T-cell (primary cell): ENCODE measurements at regions not wholly inside any gene's neighbourhood (a gene's known extent, or its start where the extent isn't known, plus 50 kb on each side); places are given as distances from the start of the nearest gene placed in this dataset.

ENCODE experiments used
- ATAC-seq, 4 experiments: fragments of 200-7000 bp in 3 of 4; fragments of 150-1000 bp in 1 of 4; cut with Tn5 transposase; replicated peaks in 1 of 4; 1 replicate in 3 of 4; 2 replicates in 1 of 4; pipeline ENCODE4 v1.10.0; 2021; ENCODE audit warnings: moderate library complexity in 3 of 4, mild to moderate bottlenecking in 2 of 4, moderate number of reproducible peaks in 1 of 4
- CTCF ChIA-PET, 2 donors: fragments of 300-600 bp; sonication (Branson Sonifier 250); formaldehyde crosslinking; loops; one replicate each; lab custom pipeline; 2022; ENCODE audit warnings: antibody characterized with exemption in 2 of 2; lab: Charles Lee
- POLR2A ChIA-PET, 2 donors: fragments of 300-600 bp; sonication (Branson Sonifier 250); formaldehyde crosslinking; loops; one replicate each; lab custom pipeline; 2022; ENCODE audit warnings: antibody characterized with exemption in 2 of 2; lab: Charles Lee
- DNase-seq, 35 experiments: peaks; one replicate each; pipeline versions ENCODE4 v3.0.0 to v3.0.0-alpha.2; 2013 to 2023
- H3K27ac ChIP-seq: one replicate; pipeline ENCODE4 v1.5.1; 2013; ENCODE audit warnings: low read length
- H3K27me3 ChIP-seq, 2 experiments: replicated peaks in 1 of 2; 1 replicate in 1 of 2; 2 replicates in 1 of 2; pipeline versions ENCODE4 v1.6.1 to v1.7.0; 2013; ENCODE audit warnings: low read length in 1 of 2, mixed read lengths in 1 of 2; ENCODE audit not compliant: control insufficient read depth in 2 of 2, insufficient read depth in 2 of 2; ENCODE audit errors: extremely low read depth in 1 of 2
- H3K36me3 ChIP-seq, 2 donors: 1 replicate in 1 of 2; 2 replicates in 1 of 2; pipeline versions ENCODE4 v1.6.1 to v1.7.0; 2013; ENCODE audit warnings: low read length in 1 of 2; ENCODE audit not compliant: control insufficient read depth in 2 of 2, insufficient read depth in 1 of 2; ENCODE audit errors: extremely low read depth in 1 of 2
- H3K4me1 ChIP-seq, 2 experiments: 1 replicate in 1 of 2; 2 replicates in 1 of 2; pipeline versions ENCODE4 v1.6.1 to v1.7.0; 2013; ENCODE audit warnings: low read length in 2 of 2, mixed read lengths in 1 of 2; ENCODE audit not compliant: insufficient read depth in 2 of 2, control insufficient read depth in 1 of 2; ENCODE audit errors: extremely low read depth in 1 of 2
- H3K4me3 ChIP-seq, 2 donors: 1 replicate in 1 of 2; 2 replicates in 1 of 2; pipeline versions ENCODE4 v1.5.1 to v1.7.0; 2013; ENCODE audit warnings: mild to moderate bottlenecking in 2 of 2, low read length in 1 of 2, moderate library complexity in 1 of 2; ENCODE audit not compliant: control insufficient read depth in 1 of 2; ENCODE audit errors: extremely low read depth in 1 of 2
- H3K9me3 ChIP-seq: 2 replicates; pipeline ENCODE4 v1.7.0; 2013
- H3K27ac Mint-ChIP-seq, 2 donors: one replicate each; pipeline ENCODE4 v1.8.0; 2020 to 2021; ENCODE audit warnings: mild to moderate bottlenecking in 2 of 2, mixed read lengths in 2 of 2
- H3K27me3 Mint-ChIP-seq, 2 donors: one replicate each; pipeline ENCODE4 v1.8.0; 2021 to 2022; ENCODE audit warnings: mixed read lengths in 2 of 2
- H3K36me3 Mint-ChIP-seq: one replicate; pipeline ENCODE4 v1.8.0; 2021; ENCODE audit warnings: mixed read lengths
- H3K4me1 Mint-ChIP-seq, 3 donors: one replicate each; pipeline ENCODE4 v1.8.0; 2020 to 2022; ENCODE audit warnings: mixed read lengths in 3 of 3, mild to moderate bottlenecking in 1 of 3
- H3K4me3 Mint-ChIP-seq, 3 donors: one replicate each; pipeline ENCODE4 v1.8.0; 2020 to 2022; ENCODE audit warnings: mild to moderate bottlenecking in 3 of 3, mixed read lengths in 3 of 3, moderate library complexity in 3 of 3
- H3K9me3 Mint-ChIP-seq, 3 donors: one replicate each; pipeline ENCODE4 v1.8.0; 2020 to 2022; ENCODE audit warnings: mixed read lengths in 3 of 3
- WGBS: methylation state at CpG from one replicate; pipeline ENCODE4 v1.1.5; 2013; ENCODE audit warnings: missing lambda C conversion rate; ENCODE audit not compliant: insufficient coverage; 5-methylcytosine and 5-hydroxymethylcytosine counted together

- peak overlapping the region; percentile 76 to 81 for H3K27ac Mint-ChIP-seq
- ATAC-seq = peak in 2 of 4 experiments; percentile 4 to 20
- CTCF ChIA-PET = interaction anchor here in 1 of 2 donors (0.6 to 2.4 kb wide), 8 partner anchors 19 to 957 kb away, joined by 3 to 11 read pairs (median 4); partner anchors contain the start of gene ID2
Measured at GRCh38 chr2:7725850-7726242, 808.6 kb downstream of the RNF144A start.

GRCh38 chr2:7726989-7727388 is 809.8 kb downstream of the RNF144A start:
- Mint-ChIP-seq H3K36me3 (peaks cover 5% of the 10 kb centered on the region), H3K4me1 (peaks cover 60 to 74% (median 62%) of the 10 kb centered on the region in 3 donors), H3K27ac (peak overlapping the region; percentile 81 to 96), H3K9me3 (no peaks in the 10 kb centered on the region), H3K4me3 (peak overlapping the region; percentile 53 to 79 (median 73)), H3K27me3 (no peaks in the 10 kb centered on the region)
- ATAC-seq (peak in 1 of 4 experiments; percentile 7), DNase-seq (no peak)
- 50% methylated on average over 1 of the region's 3 CpGs for WGBS
- peaks cover 10 to 53% of the 10 kb centered on the region in 2 experiments for H3K4me1 ChIP-seq
- H3K27me3 ChIP-seq = no peaks in the 10 kb centered on the region
- peak overlapping the region in 1 of 2 donors; percentile 45 for H3K4me3 ChIP-seq
- CTCF ChIA-PET = interaction anchor here in 1 of 2 donors (0.8 to 2.4 kb wide), 3 partner anchors 17 to 958 kb away, joined by 3 to 11 read pairs (median 4); no protein-coding TSS in a partner anchor
- H3K27ac ChIP-seq = peak overlapping the region; percentile 67
- POLR2A ChIA-PET = interaction anchor here in 1 of 2 donors (0.5 kb wide), 1 partner anchor 9 kb away, joined by 4 read pairs; no protein-coding TSS in a partner anchor
- H3K9me3 ChIP-seq = no peaks in the 10 kb centered on the region
- H3K36me3 ChIP-seq = peaks cover 0 to 7% of the 10 kb centered on the region in 2 donors

More at GRCh38 chr2:7725850-7726242, 808.6 kb downstream of the RNF144A start:
- Mint-ChIP-seq H3K4me3 (peak overlapping the region; percentile 53 to 79 (median 73)), H3K9me3 (no peaks in the 10 kb centered on the region), H3K4me1 (peaks cover 52 to 67% (median 56%) of the 10 kb centered on the region in 3 donors), H3K36me3 (peaks cover 2% of the 10 kb centered on the region), H3K27me3 (no peaks in the 10 kb centered on the region)
- H3K27ac ChIP-seq = peak overlapping the region; percentile 67
- H3K4me1 ChIP-seq = peaks cover 10 to 60% of the 10 kb centered on the region in 2 experiments
- peak overlapping the region; percentile 8 to 45 for H3K4me3 ChIP-seq
- H3K27me3 ChIP-seq = no peaks in the 10 kb centered on the region
- H3K36me3 ChIP-seq = peaks cover 0 to 6% of the 10 kb centered on the region in 2 donors
- no CpG with 5 or more reads among the region's 1 CpG for WGBS
- no peaks in the 10 kb centered on the region for H3K9me3 ChIP-seq
- DNase-seq = no peak
- POLR2A ChIA-PET = interaction anchor here in 1 of 2 donors (0.9 to 2.3 kb wide), 3 partner anchors 19 to 956 kb away, joined by 3 to 13 read pairs (median 5); partner anchors contain the start of gene ID2

- 44% methylated on average over 8 of the region's 8 CpGs for WGBS
- Mint-ChIP-seq H3K27ac (peak overlapping the region; percentile 81 to 96), H3K27me3 (no peaks in the 10 kb centered on the region), H3K4me3 (peak overlapping the region; percentile 53 to 79 (median 73)), H3K4me1 (peaks cover 65 to 75% (median 71%) of the 10 kb centered on the region in 3 donors), H3K9me3 (no peaks in the 10 kb centered on the region), H3K36me3 (peaks cover 8% of the 10 kb centered on the region)
- Histone ChIP-seq H3K9me3 (no peaks in the 10 kb centered on the region), H3K27me3 (no peaks in the 10 kb centered on the region), H3K4me1 (peaks cover 10 to 55% of the 10 kb centered on the region in 2 experiments), H3K4me3 (peak overlapping the region in 1 of 2 donors; percentile 45), H3K36me3 (peaks cover 0 to 13% of the 10 kb centered on the region in 2 donors), H3K27ac (peak overlapping the region; percentile 67)
- no peak for DNase-seq
- CTCF ChIA-PET = no interaction called here
- ATAC-seq = no peak
- POLR2A ChIA-PET = interaction anchor here in 1 of 2 donors (0.5 kb wide), 1 partner anchor 509 kb away, joined by 3 read pairs; no protein-coding TSS in a partner anchor
Measured at GRCh38 chr2:7728388-7728787, 811.2 kb downstream of the RNF144A start.

GRCh38 chr2:7730449-7730848 is 813.2 kb downstream of the RNF144A start:
- peaks cover 59 to 63% (median 62%) of the 10 kb centered on the region in 3 donors for H3K4me1 Mint-ChIP-seq
- H3K27me3 ChIP-seq = no peaks in the 10 kb centered on the region
- no peaks in the 10 kb centered on the region for H3K9me3 ChIP-seq
- H3K4me3 ChIP-seq = peak overlapping the region in 1 of 2 donors; percentile 45
- ChIA-PET POLR2A (no interaction called here), CTCF (interaction anchor here in 1 of 2 donors (0.6 to 1.9 kb wide), 5 partner anchors 10 to 952 kb away, joined by 3 to 7 read pairs (median 3); no protein-coding TSS in a partner anchor)
- DNase-seq (peak in 11 of 35 experiments; percentile 12 to 52 (median 19)), ATAC-seq (peak in 3 of 4 experiments; percentile 21 to 50 (median 35))
- no peaks in the 10 kb centered on the region for H3K27me3 Mint-ChIP-seq
- H3K27ac Mint-ChIP-seq = peak overlapping the region; percentile 81 to 96
- WGBS = no CpG with 5 or more reads among the region's 5 CpGs
- H3K4me1 ChIP-seq = peaks cover 6 to 40% of the 10 kb centered on the region in 2 experiments
- peaks cover 8% of the 10 kb centered on the region for H3K36me3 Mint-ChIP-seq
- peak overlapping the region; percentile 53 to 79 (median 73) for H3K4me3 Mint-ChIP-seq
- peak overlapping the region; percentile 67 for H3K27ac ChIP-seq
- H3K9me3 Mint-ChIP-seq = no peaks in the 10 kb centered on the region
- H3K36me3 ChIP-seq = peaks cover 0 to 13% of the 10 kb centered on the region in 2 donors

- Histone ChIP-seq H3K4me3 (peak overlapping the region in 1 of 2 donors; percentile 45), H3K27ac (peak overlapping the region; percentile 67), H3K4me1 (peaks cover under 1 to 37% of the 10 kb centered on the region in 2 experiments), H3K36me3 (peaks cover 0 to 14% of the 10 kb centered on the region in 2 donors), H3K9me3 (no peaks in the 10 kb centered on the region), H3K27me3 (no peaks in the 10 kb centered on the region)
- H3K9me3 Mint-ChIP-seq = no peaks in the 10 kb centered on the region
- H3K27me3 Mint-ChIP-seq = no peaks in the 10 kb centered on the region
- POLR2A ChIA-PET = no interaction called here
- ATAC-seq (no peak), DNase-seq (no peak)
- peak overlapping the region; percentile 81 to 96 for H3K27ac Mint-ChIP-seq
- peak overlapping the region; percentile 53 to 79 (median 73) for H3K4me3 Mint-ChIP-seq
- WGBS = no CpG with 5 or more reads among the region's 4 CpGs
- CTCF ChIA-PET = interaction anchor here in 1 of 2 donors (0.6 to 1.9 kb wide), 5 partner anchors 9 to 951 kb away, joined by 3 to 7 read pairs (median 3); no protein-coding TSS in a partner anchor
- peaks cover 8% of the 10 kb centered on the region for H3K36me3 Mint-ChIP-seq
- H3K4me1 Mint-ChIP-seq = peaks cover 56 to 60% (median 57%) of the 10 kb centered on the region in 3 donors
Measured at GRCh38 chr2:7730990-7731389, 813.8 kb downstream of the RNF144A start.

GRCh38 chr2:7732497-7732896 is 815.3 kb downstream of the RNF144A start:
- H3K4me3 ChIP-seq = no peak overlapping the region
- no peaks in the 10 kb centered on the region for H3K9me3 ChIP-seq
- CTCF ChIA-PET = no interaction called here
- Mint-ChIP-seq H3K9me3 (no peaks in the 10 kb centered on the region), H3K4me3 (peak overlapping the region in 2 of 3 donors; percentile 0 to 53), H3K27me3 (no peaks in the 10 kb centered on the region), H3K4me1 (peaks cover 51 to 60% (median 56%) of the 10 kb centered on the region in 3 donors), H3K36me3 (peaks cover 8% of the 10 kb centered on the region), H3K27ac (peak overlapping the region; percentile 68 to 77)
- POLR2A ChIA-PET = no interaction called here
- DNase-seq = no peak
- 73% methylated on average over 3 of the region's 5 CpGs for WGBS
- H3K27me3 ChIP-seq = no peaks in the 10 kb centered on the region
- H3K36me3 ChIP-seq = peaks cover 0 to 15% of the 10 kb centered on the region in 2 donors
- H3K4me1 ChIP-seq = peaks cover 0 to 24% of the 10 kb centered on the region in 2 experiments
- no peak for ATAC-seq
- peak overlapping the region; percentile 67 for H3K27ac ChIP-seq
